Karpas-422 (cell line): ENCODE measurements at regions not wholly inside any gene's neighbourhood (a gene's known extent, or its start where the extent isn't known, plus 50 kb on each side); places are given as distances from the start of the nearest gene placed in this dataset.

Experiments used
- DNase-seq: peaks from one replicate; pipeline ENCODE4 v3.0.0-alpha.2; 2015
- H2AFZ ChIP-seq: fragments of 200-600 bp; sonication (generic); 2 replicates; pipeline ENCODE4 v1.6.1; 2014; ENCODE audit warnings: antibody characterized with exemption, low read length, mixed read lengths
- H3K27ac ChIP-seq: fragments of 200-600 bp; sonication (generic); 2 replicates; pipeline ENCODE4 v1.5.1; 2014; ENCODE audit warnings: mild to moderate bottlenecking, low read length, moderate library complexity
- H3K27me3 ChIP-seq: fragments of 200-600 bp; sonication (generic); 2 replicates; pipeline ENCODE4 v1.6.1; 2014; ENCODE audit warnings: low read length, mixed read lengths
- H3K36me3 ChIP-seq: fragments of 200-600 bp; sonication (generic); 2 replicates; pipeline ENCODE4 v1.6.1; 2014; ENCODE audit warnings: low read length, mixed read lengths; ENCODE audit not compliant: insufficient read depth
- H3K4me1 ChIP-seq: fragments of 200-600 bp; sonication (generic); 2 replicates; pipeline ENCODE4 v1.6.1; 2014; ENCODE audit warnings: mild to moderate bottlenecking, low read length, mixed read lengths
- H3K4me2 ChIP-seq: fragments of 200-600 bp; sonication (generic); 2 replicates; pipeline ENCODE4 v1.6.1; 2014; ENCODE audit warnings: low read length, low read depth, mild to moderate bottlenecking; ENCODE audit not compliant: poor library complexity, severe bottlenecking
- H3K4me3 ChIP-seq: fragments of 200-600 bp; sonication (generic); 2 replicates; pipeline ENCODE4 v1.5.1; 2014; ENCODE audit warnings: mild to moderate bottlenecking, antibody characterized with exemption, low read length, mixed read lengths
- H3K79me2 ChIP-seq: fragments of 200-600 bp; sonication (generic); 2 replicates; pipeline ENCODE4 v1.6.1; 2014; ENCODE audit warnings: mild to moderate bottlenecking, low read length, mixed read lengths
- H3K9ac ChIP-seq: fragments of 200-600 bp; sonication (generic); 2 replicates; pipeline ENCODE4 v1.6.0; 2014; ENCODE audit warnings: low read length
- H3K9me2 ChIP-seq: fragments of 200-600 bp; sonication (generic), shearing (Covaris generic); replicated peaks from 2 replicates; pipeline ENCODE4 v1.6.0; 2014; ENCODE audit warnings: mild to moderate bottlenecking, low read length, moderate library complexity; ENCODE audit not compliant: insufficient read depth
- H3K9me3 ChIP-seq: fragments of 300-700, 200-600 bp; sonication (generic); 2 replicates; pipeline ENCODE4 v1.6.1; 2014; ENCODE audit warnings: low read length, mixed read lengths
- H4K20me1 ChIP-seq: fragments of 200-600 bp; sonication (generic); 2 replicates; pipeline ENCODE4 v1.6.1; 2014; ENCODE audit warnings: mild to moderate bottlenecking, antibody characterized with exemption, low read length, low read depth; ENCODE audit not compliant: insufficient read depth

- Histone ChIP-seq H3K27me3 (no peaks in the 10 kb centered on the region), H2AFZ (no peak overlapping the region), H3K9me3 (no peaks in the 10 kb centered on the region), H3K9me2 (no peaks in the 10 kb centered on the region), H3K27ac (no peak overlapping the region), H3K79me2 (no peaks in the 10 kb centered on the region), H3K4me2 (peak overlapping the region; percentile 3), H3K36me3 (no peaks in the 10 kb centered on the region), H3K9ac (no peak overlapping the region), H4K20me1 (no peaks in the 10 kb centered on the region), H3K4me1 (peaks cover 10% of the 10 kb centered on the region), H3K4me3 (no peak overlapping the region)
- DNase-seq: no peak
Observed at GRCh38 chr14:97382616-97383226, 585.5 kb downstream of the VRK1 start.

GRCh38 chr14:97385727-97386126 lies 588.5 kb downstream of the VRK1 start:
- Histone ChIP-seq H3K27ac (no peak overlapping the region), H2AFZ (no peak overlapping the region), H4K20me1 (no peaks in the 10 kb centered on the region), H3K27me3 (no peaks in the 10 kb centered on the region), H3K36me3 (no peaks in the 10 kb centered on the region), H3K4me1 (peaks cover 10% of the 10 kb centered on the region), H3K79me2 (no peaks in the 10 kb centered on the region), H3K9ac (no peak overlapping the region), H3K4me3 (no peak overlapping the region), H3K9me3 (no peaks in the 10 kb centered on the region), H3K9me2 (no peaks in the 10 kb centered on the region), H3K4me2 (no peak overlapping the region)
- no peak for DNase-seq

GRCh38 chr14:97387252-97387874 lies 590.2 kb downstream of the VRK1 start:
- H2AFZ ChIP-seq: no peak overlapping the region
- no peak overlapping the region for H3K4me3 ChIP-seq
- H3K4me2 ChIP-seq: no peak overlapping the region
- H3K36me3 ChIP-seq: no peaks in the 10 kb centered on the region
- H3K27me3 ChIP-seq: no peaks in the 10 kb centered on the region
- no peak overlapping the region for H3K9ac ChIP-seq
- no peaks in the 10 kb centered on the region for H3K9me3 ChIP-seq
- H3K27ac ChIP-seq: no peak overlapping the region
- no peaks in the 10 kb centered on the region for H3K9me2 ChIP-seq
- H3K79me2 ChIP-seq: no peaks in the 10 kb centered on the region
- DNase-seq: no peak
- H4K20me1 ChIP-seq: no peaks in the 10 kb centered on the region
- peaks cover 9% of the 10 kb centered on the region for H3K4me1 ChIP-seq

DNA sequence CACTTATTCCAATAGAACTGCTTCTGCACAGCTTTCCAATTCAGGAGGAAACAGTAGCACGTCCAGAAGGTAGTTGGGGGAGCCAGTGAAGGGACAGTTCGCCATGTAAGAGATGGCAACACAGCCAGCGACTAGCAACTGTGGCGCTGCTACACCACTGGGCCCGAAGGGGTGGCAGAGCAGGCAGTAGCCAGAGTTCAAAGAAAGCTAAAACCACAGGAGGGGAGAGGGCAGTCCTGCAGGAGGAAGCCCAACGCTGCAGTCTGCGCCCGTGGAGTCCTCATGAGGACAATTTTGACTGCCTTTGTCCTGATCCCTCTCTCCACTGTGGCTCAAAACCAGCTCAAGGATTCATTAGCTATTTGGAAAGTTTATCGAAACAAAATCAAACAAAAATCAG lies 591.2 kb downstream of the VRK1 start:
- peaks cover under 1% of the 10 kb centered on the region; the same call in 1 of the 2 replicates for H3K4me1 ChIP-seq
- no peaks in the 10 kb centered on the region for H3K36me3 ChIP-seq
- no peaks in the 10 kb centered on the region for H3K9me2 ChIP-seq
- H4K20me1 ChIP-seq: no peaks in the 10 kb centered on the region
- H3K9me3 ChIP-seq: no peaks in the 10 kb centered on the region
- H3K4me3 ChIP-seq: no peak overlapping the region
- no peak overlapping the region for H3K27ac ChIP-seq
- no peak overlapping the region for H2AFZ ChIP-seq
- H3K4me2 ChIP-seq: no peak overlapping the region
- no peaks in the 10 kb centered on the region for H3K79me2 ChIP-seq
- DNase-seq: no peak
- H3K27me3 ChIP-seq: no peaks in the 10 kb centered on the region
- H3K9ac ChIP-seq: no peak overlapping the region

DNA sequence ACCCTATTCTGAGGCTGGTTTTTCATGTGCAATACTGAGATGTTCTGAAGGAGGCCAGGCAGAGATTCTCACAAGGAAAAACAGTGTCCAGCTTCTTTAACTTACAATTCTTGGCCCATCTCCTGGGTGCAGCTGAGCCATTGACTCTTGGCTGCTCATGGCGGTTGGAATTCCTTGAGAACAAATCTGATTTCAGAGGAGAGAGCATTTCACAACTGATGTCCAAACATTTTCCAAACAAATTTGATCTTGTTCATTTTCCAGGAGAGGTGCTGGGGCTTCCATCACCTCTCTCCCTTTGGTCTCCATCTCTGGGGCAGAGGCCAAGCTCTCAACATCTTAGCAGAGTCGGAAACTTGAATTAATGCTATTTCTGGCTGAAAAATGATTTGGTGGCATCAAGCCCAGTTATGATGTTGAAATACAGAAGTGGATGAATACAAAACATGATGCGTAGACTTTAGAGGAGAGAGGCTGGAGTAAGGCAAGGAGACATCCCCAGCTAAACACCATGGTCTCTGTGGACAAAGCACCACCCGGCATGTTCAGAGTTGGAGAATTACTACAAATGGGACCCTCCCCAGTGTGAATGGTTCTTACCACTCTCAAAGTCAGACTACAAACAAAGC lies 593.0 kb downstream of the VRK1 start:
- H3K4me3 ChIP-seq: no peak overlapping the region
- H3K36me3 ChIP-seq: no peaks in the 10 kb centered on the region
- no peaks in the 10 kb centered on the region for H3K79me2 ChIP-seq
- no peaks in the 10 kb centered on the region for H3K27me3 ChIP-seq
- H3K4me1 ChIP-seq: no peaks in the 10 kb centered on the region
- no peak overlapping the region for H2AFZ ChIP-seq
- H4K20me1 ChIP-seq: no peaks in the 10 kb centered on the region
- H3K4me2 ChIP-seq: no peak overlapping the region
- no peak overlapping the region for H3K9ac ChIP-seq
- DNase-seq: no peak
- H3K9me3 ChIP-seq: no peaks in the 10 kb centered on the region
- H3K27ac ChIP-seq: no peak overlapping the region
- no peaks in the 10 kb centered on the region for H3K9me2 ChIP-seq

- no peaks in the 10 kb centered on the region for H3K79me2 ChIP-seq
- H3K36me3 ChIP-seq: no peaks in the 10 kb centered on the region
- H3K9ac ChIP-seq: no peak overlapping the region
- H3K27me3 ChIP-seq: no peaks in the 10 kb centered on the region
- no peak overlapping the region for H2AFZ ChIP-seq
- H3K4me2 ChIP-seq: no peak overlapping the region
- no peaks in the 10 kb centered on the region for H3K4me1 ChIP-seq
- H3K4me3 ChIP-seq: no peak overlapping the region
- no peaks in the 10 kb centered on the region for H3K9me2 ChIP-seq
- no peaks in the 10 kb centered on the region for H3K9me3 ChIP-seq
- no peak overlapping the region for H3K27ac ChIP-seq
- no peak for DNase-seq
- H4K20me1 ChIP-seq: no peaks in the 10 kb centered on the region
Observed at GRCh38 chr14:97393244-97393643, 596.1 kb downstream of the VRK1 start.

DNA sequence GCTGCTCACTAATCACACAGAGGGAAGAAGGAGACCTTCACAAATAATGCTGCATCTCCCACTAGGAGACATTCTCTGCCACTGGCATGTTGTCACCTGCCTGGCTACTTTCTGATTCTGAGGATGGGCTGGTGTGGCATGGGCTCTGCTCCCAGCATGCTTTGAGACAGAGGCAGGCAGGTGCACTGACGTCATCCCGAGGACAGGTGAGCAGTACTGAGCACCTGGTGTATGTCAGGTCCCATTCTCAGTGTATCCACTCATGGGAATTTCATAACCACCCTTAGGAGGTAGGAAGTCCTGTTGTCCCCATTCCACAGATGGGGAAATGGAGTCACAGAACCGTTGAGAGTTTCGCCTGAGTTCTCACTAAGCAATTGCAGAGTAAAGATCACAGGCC lies 597.9 kb downstream of the VRK1 start:
- H3K9ac ChIP-seq: no peak overlapping the region

GRCh38 chr14:97401714-97402113 lies 604.5 kb downstream of the VRK1 start:
- no peaks in the 10 kb centered on the region for H3K9me2 ChIP-seq
- H3K9me3 ChIP-seq: no peaks in the 10 kb centered on the region
- H3K27me3 ChIP-seq: no peaks in the 10 kb centered on the region
- no peaks in the 10 kb centered on the region for H4K20me1 ChIP-seq
- H3K4me3 ChIP-seq: no peak overlapping the region
- no peak overlapping the region for H3K9ac ChIP-seq
- no peaks in the 10 kb centered on the region for H3K4me1 ChIP-seq
- no peak overlapping the region for H2AFZ ChIP-seq
- H3K27ac ChIP-seq: no peak overlapping the region
- no peaks in the 10 kb centered on the region for H3K79me2 ChIP-seq
- no peak for DNase-seq
- no peaks in the 10 kb centered on the region for H3K36me3 ChIP-seq
- no peak overlapping the region for H3K4me2 ChIP-seq

More for the DNA sequence above, 597.9 kb downstream of the VRK1 start:
- H3K4me1 ChIP-seq: no peaks in the 10 kb centered on the region
- H3K79me2 ChIP-seq: no peaks in the 10 kb centered on the region
- no peak overlapping the region for H2AFZ ChIP-seq
- H3K9me3 ChIP-seq: no peaks in the 10 kb centered on the region
- H3K27ac ChIP-seq: no peak overlapping the region
- DNase-seq: no peak
- H3K9me2 ChIP-seq: no peaks in the 10 kb centered on the region
- H3K4me2 ChIP-seq: no peak overlapping the region
- H3K4me3 ChIP-seq: no peak overlapping the region
- H3K27me3 ChIP-seq: no peaks in the 10 kb centered on the region
- no peaks in the 10 kb centered on the region for H3K36me3 ChIP-seq
- H4K20me1 ChIP-seq: no peaks in the 10 kb centered on the region
